Breast epithelium (tissue), 3 donors: ENCODE measurements at regions not wholly inside any gene's neighbourhood (a gene's known extent, or its start where the extent isn't known, plus 50 kb on each side); places are given as distances from the start of the nearest gene placed in this dataset.

Experiments used
- POLR2A ChIP-seq: fragments of 450-650 bp; IDR thresholded peaks from one replicate; pipeline ENCODE4 v1.6.1; 2016; ENCODE audit warnings: antibody characterized with exemption, mild to moderate bottlenecking, moderate library complexity
- POLR2AphosphoS5 ChIP-seq, 3 donors: sonication (generic); formaldehyde crosslinking; IDR thresholded peaks; one replicate each; pipeline ENCODE4 v1.6.1; 2017; ENCODE audit warnings: antibody characterized with exemption in 3 of 3
- TF ChIP-seq, protein P1 (sequence below), 3 donors: fragments of 450-650 bp; IDR thresholded peaks; one replicate each; pipeline ENCODE4 v1.5.1; 2016 to 2017; ENCODE audit warnings: antibody characterized with exemption in 3 of 3, mild to moderate bottlenecking in 3 of 3, moderate library complexity in 3 of 3

DNA sequence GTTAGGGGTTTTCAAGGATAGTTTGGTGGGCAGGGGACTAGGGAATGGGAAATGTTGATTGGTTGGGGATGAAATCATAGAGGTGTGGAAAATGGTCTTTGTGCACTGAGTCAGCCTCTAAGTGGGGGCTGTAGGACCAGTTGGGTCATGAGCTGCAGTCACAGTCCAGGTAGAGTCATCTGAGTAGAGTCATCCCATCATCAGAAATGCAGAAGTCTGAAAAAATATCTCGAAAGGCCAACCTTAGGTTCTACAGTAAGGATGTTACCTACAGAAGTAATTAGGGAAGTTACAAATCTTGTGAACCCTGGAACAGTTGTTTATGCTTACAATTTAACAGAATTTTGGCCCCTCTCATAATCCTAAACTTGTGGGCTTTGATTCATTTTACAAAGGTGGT is 63.4 kb upstream of the AP1S2 start:
- TF ChIP-seq, protein P1, sequence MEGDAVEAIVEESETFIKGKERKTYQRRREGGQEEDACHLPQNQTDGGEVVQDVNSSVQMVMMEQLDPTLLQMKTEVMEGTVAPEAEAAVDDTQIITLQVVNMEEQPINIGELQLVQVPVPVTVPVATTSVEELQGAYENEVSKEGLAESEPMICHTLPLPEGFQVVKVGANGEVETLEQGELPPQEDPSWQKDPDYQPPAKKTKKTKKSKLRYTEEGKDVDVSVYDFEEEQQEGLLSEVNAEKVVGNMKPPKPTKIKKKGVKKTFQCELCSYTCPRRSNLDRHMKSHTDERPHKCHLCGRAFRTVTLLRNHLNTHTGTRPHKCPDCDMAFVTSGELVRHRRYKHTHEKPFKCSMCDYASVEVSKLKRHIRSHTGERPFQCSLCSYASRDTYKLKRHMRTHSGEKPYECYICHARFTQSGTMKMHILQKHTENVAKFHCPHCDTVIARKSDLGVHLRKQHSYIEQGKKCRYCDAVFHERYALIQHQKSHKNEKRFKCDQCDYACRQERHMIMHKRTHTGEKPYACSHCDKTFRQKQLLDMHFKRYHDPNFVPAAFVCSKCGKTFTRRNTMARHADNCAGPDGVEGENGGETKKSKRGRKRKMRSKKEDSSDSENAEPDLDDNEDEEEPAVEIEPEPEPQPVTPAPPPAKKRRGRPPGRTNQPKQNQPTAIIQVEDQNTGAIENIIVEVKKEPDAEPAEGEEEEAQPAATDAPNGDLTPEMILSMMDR (IDR thresholded peaks at IDR 0.05): no peak
- TF ChIP-seq POLR2AphosphoS5 (IDR thresholded peaks at IDR 0.05) (no peak), POLR2A (no peak)
